Occipital lobe (tissue), 1 donor: ENCODE measurements at regions not wholly inside any gene's neighbourhood (a gene's known extent, or its start where the extent isn't known, plus 50 kb on each side); places are given as distances from the start of the nearest gene placed in this dataset.
"Not testable (repeated sequence)": the region's sequence is repeated elsewhere in the genome, so short reads cannot be mapped to it uniquely, and the experiment has no call there.

ENCODE experiments used
- DNase-seq: peaks from one replicate; lab custom pipeline; 2025; lab: John Stamatoyannopoulos, UW

GRCh38 chr10:8336629-8337331 lies 282.3 kb downstream of the GATA3 start:
- no peak for DNase-seq

DNA sequence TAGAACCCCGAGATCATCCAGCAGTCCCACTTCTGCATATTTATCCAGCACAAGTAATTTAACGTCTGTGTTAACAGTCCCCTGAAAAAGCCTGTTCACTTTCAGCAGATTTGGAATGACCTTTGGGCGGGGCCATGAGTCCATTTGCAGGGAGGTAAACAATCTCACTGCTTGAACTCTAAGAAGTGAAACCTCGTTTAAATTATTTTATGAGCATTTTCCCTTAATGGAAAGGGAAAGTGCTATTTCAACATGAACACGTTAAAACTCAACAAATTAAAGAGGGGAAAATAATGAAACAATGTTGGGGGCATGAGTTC lies 282.8 kb downstream of the GATA3 start:
- no peak for DNase-seq

GRCh38 chr10:8338177-8338766 lies 283.8 kb downstream of the GATA3 start:
- DNase-seq, result no peak

DNA sequence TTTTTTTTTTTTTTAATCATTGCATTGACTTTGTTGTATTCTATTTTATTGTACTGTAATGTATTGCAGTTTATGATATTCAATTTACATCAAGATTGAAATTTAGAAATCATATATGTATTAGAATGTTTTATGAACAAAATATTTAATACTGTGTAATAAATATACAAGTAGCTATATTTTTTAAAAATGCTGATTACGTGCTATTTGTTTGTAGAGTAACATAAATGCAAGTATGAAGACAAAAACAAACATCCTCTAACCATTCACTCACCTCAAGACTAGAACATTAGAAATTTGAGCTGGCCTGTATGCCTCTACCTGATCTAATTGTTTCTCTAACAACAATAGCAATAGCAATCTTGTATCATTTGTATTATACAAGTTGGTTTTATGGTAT lies 290.3 kb downstream of the GATA3 start:
- no peak for DNase-seq

DNA sequence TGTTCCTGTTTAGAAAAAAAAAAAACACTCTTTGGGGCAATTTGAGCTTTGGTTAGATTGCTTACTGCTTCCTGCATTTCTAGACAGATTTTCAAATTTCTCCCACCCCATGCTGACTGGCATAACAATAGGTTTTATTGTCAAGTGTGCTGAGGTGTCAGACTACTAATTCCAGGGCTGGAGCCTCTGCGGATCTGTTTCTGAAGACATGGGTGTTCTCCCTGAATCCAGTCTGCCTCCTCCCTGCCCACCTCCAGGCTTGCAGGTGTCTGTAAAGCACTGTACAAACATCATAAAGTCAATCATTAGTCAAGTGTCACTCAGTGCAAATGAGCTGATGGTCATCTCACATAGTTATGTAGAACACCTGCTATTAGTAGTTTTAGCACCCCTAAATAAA lies 292.4 kb downstream of the GATA3 start:
- no peak for DNase-seq

GRCh38 chr10:8347614-8348013 lies 293.1 kb downstream of the GATA3 start:
- not testable (repeated sequence) for DNase-seq

GRCh38 chr10:8349610-8350249 lies 295.2 kb downstream of the GATA3 start:
- no peak for DNase-seq

DNA sequence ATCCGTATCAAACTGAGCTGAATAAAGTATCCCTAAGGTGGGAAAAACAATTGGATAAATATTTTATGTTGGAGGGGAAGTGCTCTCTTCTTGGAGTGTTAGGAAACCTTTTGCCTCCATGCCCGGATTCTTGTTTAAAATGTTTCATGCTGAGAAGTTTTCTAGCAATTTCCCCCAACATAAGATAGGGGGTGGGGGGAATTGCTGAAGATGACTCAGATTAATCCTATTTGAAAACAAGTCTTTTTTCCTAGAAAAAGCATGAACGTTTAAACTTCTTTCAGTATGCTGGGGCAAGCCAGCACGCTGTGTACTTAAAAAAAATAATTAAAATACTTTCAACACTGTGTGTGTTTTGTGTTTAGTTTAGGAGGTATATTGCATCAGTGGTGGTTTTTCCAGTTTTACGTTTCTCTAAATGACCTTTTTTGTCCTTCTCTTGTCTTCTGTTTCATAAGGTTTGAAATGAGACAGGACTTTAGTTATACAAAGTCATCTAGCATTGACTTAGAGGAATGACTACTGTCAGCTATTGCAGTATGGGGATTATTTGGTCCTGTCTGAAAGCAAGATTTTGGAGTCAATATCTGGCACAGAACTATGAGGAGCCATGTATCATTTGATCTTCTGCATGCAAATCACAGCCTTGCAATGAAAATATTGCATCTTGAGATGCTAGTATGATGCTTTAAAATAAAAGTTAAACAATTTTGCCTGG lies 295.9 kb downstream of the GATA3 start:
- no peak for DNase-seq

GRCh38 chr10:8352171-8353075 lies 297.9 kb downstream of the GATA3 start:
- no peak for DNase-seq

DNA sequence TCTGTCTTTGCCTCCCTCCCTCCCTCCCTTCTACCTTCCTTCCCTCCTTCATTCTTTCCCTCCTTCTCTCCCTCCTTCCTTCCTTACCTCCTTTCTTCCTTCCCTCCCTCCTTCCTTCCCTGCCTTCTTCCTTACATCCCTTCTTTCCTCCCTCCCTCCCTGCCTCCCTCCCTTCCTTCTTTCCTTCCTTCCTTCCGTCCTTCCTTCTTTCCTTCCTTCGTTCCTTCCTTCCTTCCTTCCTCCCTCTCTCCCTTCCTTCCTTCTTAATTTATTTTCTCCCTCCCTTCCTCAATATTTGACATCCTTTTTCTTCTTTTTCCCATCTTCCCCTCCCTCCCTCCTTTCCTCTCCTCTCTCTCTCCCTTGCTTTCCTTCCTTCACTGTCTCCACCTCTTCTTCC lies 301.8 kb downstream of the GATA3 start:
- DNase-seq, result no peak

DNA sequence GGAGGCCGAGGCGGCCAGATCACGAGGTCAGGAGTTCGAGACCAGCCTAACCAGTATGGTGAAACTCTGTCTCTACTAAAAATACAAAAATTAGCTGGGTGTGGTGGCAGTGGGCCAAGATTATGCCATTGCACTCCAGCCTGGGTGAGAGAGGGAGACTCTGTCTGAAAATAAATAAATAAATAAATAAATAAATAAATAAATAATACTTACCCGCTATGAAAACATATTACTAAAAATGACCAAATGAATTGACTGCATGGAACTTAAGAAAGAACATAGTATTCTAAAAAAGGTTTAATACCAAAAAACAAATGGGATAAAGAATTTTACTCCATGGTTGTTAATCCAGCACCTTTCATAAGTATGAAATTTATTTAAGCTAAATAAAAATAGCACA lies 305.0 kb downstream of the GATA3 start:
- DNase-seq, result no peak

DNA sequence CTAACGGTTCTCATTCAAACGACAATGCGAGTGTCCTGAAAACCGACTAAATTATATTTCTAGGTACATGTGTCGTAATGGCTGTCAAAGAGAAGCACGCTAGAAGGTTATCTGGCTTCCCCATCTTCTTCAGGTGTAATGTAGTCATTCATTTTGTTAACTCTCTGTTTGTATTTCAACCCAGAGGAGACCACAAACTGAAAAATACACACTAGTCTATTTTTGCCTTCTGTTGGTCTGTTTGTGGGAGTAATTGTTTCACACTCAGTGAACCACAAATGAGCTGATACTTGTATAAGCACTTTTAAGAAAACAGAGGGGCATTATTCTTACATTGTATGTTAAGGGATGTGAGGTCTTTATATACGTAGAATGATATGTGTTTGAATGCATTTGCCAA lies 305.9 kb downstream of the GATA3 start:
- no peak for DNase-seq

DNA sequence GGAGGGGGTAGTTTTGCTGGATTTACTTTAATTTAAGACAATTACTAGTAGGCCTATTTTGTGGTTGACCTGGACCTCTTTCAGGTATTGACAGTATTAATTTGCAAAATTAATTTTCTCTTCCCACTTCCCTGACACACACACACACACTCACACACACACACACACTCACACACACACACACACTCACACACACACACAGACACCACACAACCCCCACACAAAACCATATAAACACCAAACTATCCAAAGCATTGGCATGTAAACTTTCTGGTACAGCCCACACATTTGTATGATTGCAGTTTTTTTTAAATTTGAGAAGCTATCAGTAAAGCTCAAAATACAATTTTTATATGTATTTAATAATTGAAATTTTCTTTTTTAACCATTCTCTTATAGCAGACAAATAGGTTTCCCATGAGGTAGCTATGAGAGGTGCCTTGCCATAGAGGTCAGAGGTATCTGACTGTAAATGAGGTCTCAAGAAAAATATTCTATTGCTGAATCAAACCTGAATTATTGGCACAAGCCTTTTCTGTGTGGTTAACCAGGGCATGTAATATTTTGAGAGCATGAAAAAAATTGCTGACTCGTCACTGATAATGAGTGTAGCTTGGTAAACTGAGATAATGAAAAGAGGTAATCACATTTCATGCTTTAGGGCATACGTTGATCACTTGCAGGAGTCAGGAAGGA lies 306.5 kb downstream of the GATA3 start:
- DNase-seq, result no peak

- DNase-seq, result no peak
These were observed 307.0 kb downstream of the GATA3 start for GRCh38 chr10:8361510-8361844.

- DNase-seq, result no peak
These were observed 311.7 kb downstream of the GATA3 start for GRCh38 chr10:8365935-8366911.

GRCh38 chr10:8367672-8368411 lies 313.4 kb downstream of the GATA3 start:
- not testable (repeated sequence) for DNase-seq

GRCh38 chr10:8369666-8370065 lies 315.2 kb downstream of the GATA3 start:
- no peak for DNase-seq

DNA sequence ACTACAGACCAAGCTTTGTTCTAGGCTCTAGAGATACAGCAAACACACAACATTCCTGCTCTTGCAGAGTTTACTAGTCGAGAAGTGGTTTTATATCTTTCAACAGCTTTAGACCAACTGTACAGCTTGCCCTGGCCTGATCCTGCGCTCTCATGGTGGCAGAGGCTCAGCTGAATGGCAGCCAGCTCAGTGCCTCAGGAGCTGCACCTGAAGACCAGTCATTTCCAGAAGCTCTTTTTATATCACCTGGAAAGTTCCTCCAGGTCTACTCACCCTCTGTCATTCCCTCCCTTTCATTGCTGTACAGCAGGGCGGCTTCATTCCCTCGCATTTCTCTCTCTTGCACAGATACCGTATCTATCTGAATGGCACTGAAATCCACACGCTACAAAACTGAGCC lies 319.8 kb downstream of the GATA3 start:
- no peak for DNase-seq

- DNase-seq, result no peak
These were observed 320.6 kb downstream of the GATA3 start for GRCh38 chr10:8375137-8375536.
